ENCODE measurements at regions not wholly inside any gene's neighbourhood (a gene's known extent, or its start where the extent isn't known, plus 50 kb on each side); places are given as distances from the start of the nearest gene placed in this dataset.

DNA sequence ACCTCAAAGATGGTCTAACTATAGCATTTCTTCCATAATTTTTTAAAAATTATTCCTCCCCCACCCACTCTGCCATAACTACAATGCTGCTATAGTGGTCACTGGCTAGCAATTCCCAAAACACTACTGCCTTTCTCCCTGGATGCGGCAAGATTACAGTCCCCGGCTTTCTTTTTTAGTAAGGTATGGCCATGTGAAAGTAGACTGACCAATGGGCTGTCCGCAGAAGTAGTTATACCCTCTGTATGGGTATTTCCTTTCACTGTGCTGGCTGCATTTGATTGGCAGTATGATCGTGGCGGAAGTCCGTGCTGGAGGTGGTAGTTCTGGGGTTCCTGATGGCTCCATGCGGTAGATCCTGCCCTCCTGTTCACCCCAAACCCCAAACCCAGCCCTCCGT, 166.0 kb downstream of the FBXO8 start:
- FAIRE-seq (no peak), DNase-seq (ENCODE audit: extremely low read depth in 1 of 4, low spot score in 3 of 4) (no peak), ATAC-seq (no peak)
- ChIA-PET POLR2A (no interaction called here), CTCF (ENCODE audit: low intra/inter-chr PET ratio) (no interaction called here)
- Histone ChIP-seq H3K27ac (ENCODE audit: extremely low read depth, low read depth, low read length) (no peak overlapping the region), H3K9ac (ENCODE audit: insufficient read depth in 1 of 2, low read depth in 2 of 2, low read length in 2 of 2) (no peak overlapping the region), H2AFZ (ENCODE audit: low read depth, low read length) (peak overlapping the region; percentile 36; the same call in 1 of the 2 replicates), H3K4me3 (no peak overlapping the region), H3K4me2 (ENCODE audit: insufficient read depth, low read length) (no peak overlapping the region), H3K79me2 (ENCODE audit: control insufficient read depth, insufficient read depth, low read length) (no peaks in the 10 kb centered on the region), H3K4me1 (replicated peaks in 1 of 2; ENCODE audit: control insufficient read depth in 2 of 2, insufficient read depth in 2 of 2, low read length in 2 of 2) (peaks cover 0 to 3% of the 10 kb centered on the region in 2 experiments; a peak in 1 of 5 replicates), H3K36me3 (ENCODE audit: control insufficient read depth, insufficient read depth, low read length) (no peaks in the 10 kb centered on the region), H3K27me3 (ENCODE audit: control insufficient read depth in 2 of 2, insufficient read depth in 2 of 2, low read length in 2 of 2) (no peaks in the 10 kb centered on the region), H3K9me1 (ENCODE audit: control insufficient read depth, insufficient read depth, low read length) (no peaks in the 10 kb centered on the region), H4K20me1 (replicated peaks; ENCODE audit: control insufficient read depth, insufficient read depth, low read length) (no peaks in the 10 kb centered on the region), H3K9me3 (replicated peaks; ENCODE audit: control insufficient read depth, insufficient read depth, low read depth, low read length) (no peaks in the 10 kb centered on the region)
- in situ Hi-C loops (cut with MboI) (no loop called here), intact Hi-C loops (cut with micrococcal nuclease) (no loop called here)
- WGBS (ENCODE audit: insufficient coverage, low coverage, missing lambda C conversion rate), result 75% methylated on average over 6 of the region's 8 CpGs
- TF ChIP-seq CHCHD3 (CRISPR knock-in tag; IDR thresholded peaks at IDR 0.05) (no peak), RBM17 (IDR thresholded peaks at IDR 0.05; ENCODE audit: borderline replicate concordance, low read depth, low read length) (no peak), BMI1 (IDR thresholded peaks at IDR 0.05; ENCODE audit: low read length) (no peak), ZFP36 (IDR thresholded peaks at IDR 0.05; ENCODE audit: low read depth, low read length, partially characterized antibody) (no peak), KLF6 (CRISPR knock-in tag; IDR thresholded peaks at IDR 0.05; ENCODE audit: borderline replicate concordance) (no peak), ZNF12 (CRISPR knock-in tag; IDR thresholded peaks at IDR 0.05) (no peak), GATA2 (CRISPR knock-in tag; IDR thresholded peaks at IDR 0.05) (no peak), PCBP2 (IDR thresholded peaks at IDR 0.05; ENCODE audit: low read depth, low read length, poor library complexity, severe bottlenecking) (no peak)
- TF ChIP-seq, protein P1, sequence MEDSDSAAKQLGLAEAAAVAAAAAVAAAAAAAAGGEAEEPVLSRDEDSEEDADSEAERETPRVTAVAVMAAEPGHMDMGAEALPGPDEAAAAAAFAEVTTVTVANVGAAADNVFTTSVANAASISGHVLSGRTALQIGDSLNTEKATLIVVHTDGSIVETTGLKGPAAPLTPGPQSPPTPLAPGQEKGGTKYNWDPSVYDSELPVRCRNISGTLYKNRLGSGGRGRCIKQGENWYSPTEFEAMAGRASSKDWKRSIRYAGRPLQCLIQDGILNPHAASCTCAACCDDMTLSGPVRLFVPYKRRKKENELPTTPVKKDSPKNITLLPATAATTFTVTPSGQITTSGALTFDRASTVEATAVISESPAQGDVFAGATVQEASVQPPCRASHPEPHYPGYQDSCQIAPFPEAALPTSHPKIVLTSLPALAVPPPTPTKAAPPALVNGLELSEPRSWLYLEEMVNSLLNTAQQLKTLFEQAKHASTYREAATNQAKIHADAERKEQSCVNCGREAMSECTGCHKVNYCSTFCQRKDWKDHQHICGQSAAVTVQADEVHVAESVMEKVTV (CRISPR knock-in tag; IDR thresholded peaks at IDR 0.05), result no peak
- BruUV-seq (replicated peaks), result no TSS peak

Measured in K562 (cell line).